ENCODE measurements at regions not wholly inside any gene's neighbourhood (a gene's known extent, or its start where the extent isn't known, plus 50 kb on each side); places are given as distances from the start of the nearest gene placed in this dataset.

DNA sequence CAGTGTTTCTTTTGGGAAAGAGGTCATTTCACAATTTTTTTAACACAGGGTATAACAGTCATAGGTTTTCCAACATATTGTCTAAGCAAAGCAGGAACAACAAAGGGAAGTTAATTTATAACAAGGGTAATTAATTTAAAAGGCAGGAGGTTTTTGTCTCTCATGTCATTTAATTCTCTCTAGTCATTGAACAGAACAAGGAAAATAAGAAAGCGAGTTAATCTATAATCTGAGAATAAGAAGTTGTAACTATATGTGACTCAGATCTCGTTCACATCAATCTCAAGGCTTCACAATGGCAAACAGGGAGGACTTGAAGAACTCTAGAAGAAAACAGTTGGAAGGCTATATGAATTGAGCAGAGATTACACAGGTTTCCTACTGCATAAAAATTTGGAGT lies 579.8 kb upstream of the CCDC54 start:
- TF ChIP-seq, protein P1, sequence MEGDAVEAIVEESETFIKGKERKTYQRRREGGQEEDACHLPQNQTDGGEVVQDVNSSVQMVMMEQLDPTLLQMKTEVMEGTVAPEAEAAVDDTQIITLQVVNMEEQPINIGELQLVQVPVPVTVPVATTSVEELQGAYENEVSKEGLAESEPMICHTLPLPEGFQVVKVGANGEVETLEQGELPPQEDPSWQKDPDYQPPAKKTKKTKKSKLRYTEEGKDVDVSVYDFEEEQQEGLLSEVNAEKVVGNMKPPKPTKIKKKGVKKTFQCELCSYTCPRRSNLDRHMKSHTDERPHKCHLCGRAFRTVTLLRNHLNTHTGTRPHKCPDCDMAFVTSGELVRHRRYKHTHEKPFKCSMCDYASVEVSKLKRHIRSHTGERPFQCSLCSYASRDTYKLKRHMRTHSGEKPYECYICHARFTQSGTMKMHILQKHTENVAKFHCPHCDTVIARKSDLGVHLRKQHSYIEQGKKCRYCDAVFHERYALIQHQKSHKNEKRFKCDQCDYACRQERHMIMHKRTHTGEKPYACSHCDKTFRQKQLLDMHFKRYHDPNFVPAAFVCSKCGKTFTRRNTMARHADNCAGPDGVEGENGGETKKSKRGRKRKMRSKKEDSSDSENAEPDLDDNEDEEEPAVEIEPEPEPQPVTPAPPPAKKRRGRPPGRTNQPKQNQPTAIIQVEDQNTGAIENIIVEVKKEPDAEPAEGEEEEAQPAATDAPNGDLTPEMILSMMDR (IDR thresholded peaks at IDR 0.05): no peak
- no peak for TF ChIP-seq POLR2A (IDR thresholded peaks at IDR 0.05; ENCODE audit: low read depth)

All from esophagus muscularis mucosa (tissue), 3 donors.